HG03460 (cell line): ENCODE measurements at regions not wholly inside any gene's neighbourhood (a gene's known extent, or its start where the extent isn't known, plus 50 kb on each side); places are given as distances from the start of the nearest gene placed in this dataset.

ENCODE experiments used
- ATAC-seq: cut with Tn5 transposase; IDR thresholded peaks from one replicate; pipeline ENCODE4 v1.9.1; 2021; ENCODE audit not compliant: unreplicated experiment

DNA sequence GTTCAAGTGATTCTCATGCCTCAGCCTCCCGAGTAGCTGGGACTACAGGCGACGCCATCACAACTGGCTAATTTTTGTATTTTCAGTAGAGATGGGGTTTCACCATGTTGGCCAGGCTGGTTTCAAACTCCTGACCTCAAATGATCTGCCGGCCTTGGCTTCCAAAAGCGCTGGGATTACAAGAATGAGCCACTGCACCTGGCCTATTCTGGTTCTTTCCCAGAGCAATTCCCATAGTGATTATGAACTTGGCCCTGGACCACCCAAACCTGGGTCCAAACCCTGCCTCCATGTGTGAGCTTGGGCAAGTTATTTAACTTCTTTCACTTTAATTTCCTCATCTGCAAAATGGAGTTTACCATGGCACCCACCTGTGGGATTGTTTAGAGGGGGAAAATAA, 61.5 kb upstream of the HEPHL1 start:
- no peak for ATAC-seq

DNA sequence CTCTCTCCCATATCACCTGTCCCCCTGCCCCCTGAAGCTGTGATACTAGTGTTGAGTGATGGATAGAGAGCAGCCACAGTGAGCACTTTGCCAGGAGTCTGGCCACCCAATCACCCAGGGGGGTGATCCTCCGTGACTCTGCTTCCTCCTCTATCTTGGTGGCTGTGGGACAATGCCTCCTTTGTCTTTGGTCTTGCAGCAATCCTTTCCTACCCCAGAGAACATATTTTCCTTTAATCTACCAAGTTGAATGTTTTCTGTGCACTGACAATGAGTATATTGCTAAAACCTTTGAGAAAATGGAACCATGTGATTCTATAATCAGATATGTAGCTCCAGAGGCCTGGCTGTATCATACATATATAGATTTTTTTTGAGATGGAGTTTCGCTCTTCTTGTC, 58.1 kb upstream of the HEPHL1 start:
- no peak for ATAC-seq

DNA sequence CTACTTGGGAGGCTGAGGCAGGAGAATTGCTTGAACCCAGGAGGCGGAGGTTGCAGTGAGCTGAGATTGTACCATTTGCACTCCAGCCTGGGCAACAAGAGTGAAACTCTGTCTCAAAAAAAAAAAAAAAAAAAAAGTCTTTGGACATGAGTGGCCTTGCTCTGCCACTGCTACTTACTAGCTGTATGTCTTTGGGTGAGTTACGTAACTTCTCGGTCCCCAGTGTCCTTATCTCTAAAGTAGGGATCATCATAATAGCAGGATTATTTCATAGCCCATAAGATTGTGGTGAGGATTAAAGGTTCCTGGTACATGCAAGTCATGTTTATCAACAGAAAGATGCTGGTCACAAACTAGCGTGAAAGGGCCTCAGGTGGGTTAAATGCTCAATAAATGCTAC, 53.9 kb upstream of the HEPHL1 start:
- ATAC-seq, result no peak

DNA sequence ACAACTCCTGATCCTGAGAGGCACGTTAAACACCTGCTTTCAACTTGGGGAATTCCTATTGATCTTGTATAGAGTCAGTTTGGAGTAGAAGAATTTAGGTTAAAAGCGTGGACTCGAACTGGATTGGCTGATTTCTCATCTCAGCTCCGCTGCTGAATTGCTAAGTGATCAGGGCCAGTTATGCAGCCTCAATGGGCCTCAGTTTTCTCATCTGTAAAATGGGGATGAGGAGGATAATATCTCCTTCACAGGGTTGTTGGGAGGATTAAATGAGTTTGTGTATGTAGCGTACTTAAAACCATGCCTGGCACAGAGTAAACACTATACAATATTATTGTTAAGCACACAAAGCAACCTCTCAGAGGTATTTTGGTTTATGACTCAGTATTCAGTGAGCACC, 53.2 kb upstream of the HEPHL1 start:
- ATAC-seq, result no peak

GRCh38 chr11:93969925-93970922, 50.9 kb upstream of the HEPHL1 start:
- no peak for ATAC-seq
